HepG2 (cell line): ENCODE measurements at regions not wholly inside any gene's neighbourhood (a gene's known extent, or its start where the extent isn't known, plus 50 kb on each side); places are given as distances from the start of the nearest gene placed in this dataset.

Experiments
- HNRNPUL1 ChIP-seq: fragments of 200-400 bp; formaldehyde crosslinking; IDR thresholded peaks from 2 replicates; pipeline ENCODE4 v1.6.1; 2017; ENCODE audit warnings: low read depth, mild to moderate bottlenecking, low read length, moderate library complexity
- SUZ12 ChIP-seq: fragments of 150-350 bp; IDR thresholded peaks from 2 replicates; pipeline ENCODE4 v1.6.1; 2014; ENCODE audit warnings: low read depth, low read length
- TCF12 ChIP-seq, 2 experiments: fragments of 450-650 bp in 1 of 2; sonication (generic) in 1 of 2; formaldehyde crosslinking in 1 of 2; IDR thresholded peaks; 2 replicates each; pipeline versions ENCODE4 v1.6.1 to v1.8.0; 2017 to 2022; ENCODE audit warnings: antibody characterized with exemption in 1 of 2, mild to moderate bottlenecking in 1 of 2, missing genetic modification reagents in 1 of 2, moderate library complexity in 1 of 2
- ZFY ChIP-seq: sonication (generic); formaldehyde crosslinking; IDR thresholded peaks from 2 replicates; pipeline ENCODE4 v1.4.0; 2020; ENCODE audit warnings: missing genetic modification reagents
- ZNF121 ChIP-seq: sonication (generic); formaldehyde crosslinking; IDR thresholded peaks from 2 replicates; pipeline ENCODE4 v1.5.0; 2020; ENCODE audit warnings: mild to moderate bottlenecking, missing genetic modification reagents

DNA sequence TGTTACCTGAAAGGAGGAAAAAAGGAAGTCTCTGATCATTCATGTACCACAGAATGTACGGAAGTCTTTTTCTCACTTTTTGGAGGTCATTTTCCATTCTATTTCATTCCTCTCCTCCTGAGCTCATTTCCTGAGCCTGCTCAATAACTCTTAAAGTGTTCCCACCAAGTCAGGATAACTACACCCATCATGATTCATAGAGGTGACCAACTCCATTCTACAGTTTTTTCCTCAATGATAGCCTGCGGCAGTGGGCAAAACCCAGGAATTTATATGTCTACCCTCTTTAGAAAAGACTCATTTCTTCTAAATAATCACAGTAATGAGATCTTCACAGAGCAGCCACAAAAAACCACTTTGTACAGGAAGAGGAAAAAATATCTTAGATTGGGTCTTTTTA, 372.5 kb downstream of the RBM43 start:
- no peak for TF ChIP-seq ZNF121
- TF ChIP-seq SUZ12, result no peak
- no peak for TF ChIP-seq HNRNPUL1
- no peak for TF ChIP-seq ZFY (CRISPR knock-in tag)
- no peak for TF ChIP-seq TCF12 (IDR thresholded peaks at IDR 0.05)
- no peak for TF ChIP-seq TCF12 (CRISPR knock-in tag; IDR thresholded peaks at IDR 0.05)
